ENCODE measurements at regions not wholly inside any gene's neighbourhood (a gene's known extent, or its start where the extent isn't known, plus 50 kb on each side); places are given as distances from the start of the nearest gene placed in this dataset.

- DNase-seq = no peak
Measured at GRCh38 chr7:45457591-45457990, 116.6 kb upstream of the ADCY1 start.

GRCh38 chr7:45459476-45459875 lies 114.7 kb upstream of the ADCY1 start:
- no peak for DNase-seq

- no peak for DNase-seq
Measured at GRCh38 chr7:45460379-45460778, 113.8 kb upstream of the ADCY1 start.

- DNase-seq = no peak
Measured at GRCh38 chr7:45461026-45461425, 113.1 kb upstream of the ADCY1 start.

GRCh38 chr7:45469103-45469502 lies 105.1 kb upstream of the ADCY1 start:
- no peak for DNase-seq

GRCh38 chr7:45470031-45470430 lies 104.1 kb upstream of the ADCY1 start:
- no peak for DNase-seq

- DNase-seq = no peak
Measured at GRCh38 chr7:45479781-45480180, 94.4 kb upstream of the ADCY1 start.

- no peak for DNase-seq
Measured at GRCh38 chr7:45482451-45482850, 91.7 kb upstream of the ADCY1 start.

- DNase-seq = no peak
Measured at GRCh38 chr7:45484094-45484493, 90.1 kb upstream of the ADCY1 start.

GRCh38 chr7:45486575-45486974 lies 87.6 kb upstream of the ADCY1 start:
- no peak for DNase-seq

- no peak for DNase-seq
Measured at GRCh38 chr7:45494885-45495284, 79.3 kb upstream of the ADCY1 start.

GRCh38 chr7:45495618-45496017 lies 78.5 kb upstream of the ADCY1 start:
- DNase-seq = no peak

- no peak for DNase-seq
Measured at GRCh38 chr7:45500257-45500656, 73.9 kb upstream of the ADCY1 start.

- no peak for DNase-seq
Measured at GRCh38 chr7:45501791-45502190, 72.4 kb upstream of the ADCY1 start.

- no peak for DNase-seq
Measured at GRCh38 chr7:45506059-45506458, 68.1 kb upstream of the ADCY1 start.

- no peak for DNase-seq
Measured at GRCh38 chr7:45509222-45509621, 64.9 kb upstream of the ADCY1 start.

GRCh38 chr7:45511721-45512597 lies 62.2 kb upstream of the ADCY1 start:
- DNase-seq = no peak

- DNase-seq = no peak
Measured at GRCh38 chr7:45514944-45515343, 59.2 kb upstream of the ADCY1 start.

- DNase-seq = no peak
Measured at GRCh38 chr7:45515346-45515745, 58.8 kb upstream of the ADCY1 start.
